ENCODE measurements at regions not wholly inside any gene's neighbourhood (a gene's known extent, or its start where the extent isn't known, plus 50 kb on each side); places are given as distances from the start of the nearest gene placed in this dataset.

GRCh38 chr12:28086521-28087155, 103.6 kb upstream of the CCDC91 start:
- TF ChIP-seq, protein P1, sequence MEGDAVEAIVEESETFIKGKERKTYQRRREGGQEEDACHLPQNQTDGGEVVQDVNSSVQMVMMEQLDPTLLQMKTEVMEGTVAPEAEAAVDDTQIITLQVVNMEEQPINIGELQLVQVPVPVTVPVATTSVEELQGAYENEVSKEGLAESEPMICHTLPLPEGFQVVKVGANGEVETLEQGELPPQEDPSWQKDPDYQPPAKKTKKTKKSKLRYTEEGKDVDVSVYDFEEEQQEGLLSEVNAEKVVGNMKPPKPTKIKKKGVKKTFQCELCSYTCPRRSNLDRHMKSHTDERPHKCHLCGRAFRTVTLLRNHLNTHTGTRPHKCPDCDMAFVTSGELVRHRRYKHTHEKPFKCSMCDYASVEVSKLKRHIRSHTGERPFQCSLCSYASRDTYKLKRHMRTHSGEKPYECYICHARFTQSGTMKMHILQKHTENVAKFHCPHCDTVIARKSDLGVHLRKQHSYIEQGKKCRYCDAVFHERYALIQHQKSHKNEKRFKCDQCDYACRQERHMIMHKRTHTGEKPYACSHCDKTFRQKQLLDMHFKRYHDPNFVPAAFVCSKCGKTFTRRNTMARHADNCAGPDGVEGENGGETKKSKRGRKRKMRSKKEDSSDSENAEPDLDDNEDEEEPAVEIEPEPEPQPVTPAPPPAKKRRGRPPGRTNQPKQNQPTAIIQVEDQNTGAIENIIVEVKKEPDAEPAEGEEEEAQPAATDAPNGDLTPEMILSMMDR (conservative IDR thresholded peaks at IDR 0.05; ENCODE audit: low read length): no peak
- no peak for TF ChIP-seq EZH2phosphoT487 (IDR thresholded peaks at IDR 0.05; ENCODE audit: borderline replicate concordance, low read depth, low read length)

All from OCI-LY7 (cell line).